Erythroblast (primary cell): ENCODE measurements at regions not wholly inside any gene's neighbourhood (a gene's known extent, or its start where the extent isn't known, plus 50 kb on each side); places are given as distances from the start of the nearest gene placed in this dataset.
A peak's percentile ranks its signal among the peaks of the same experiment; 100 is the strongest.
"Not testable (repeated sequence)": the region's sequence is repeated elsewhere in the genome, so short reads cannot be mapped to it uniquely, and the experiment has no call there.

Experiments used
- DNase-seq, 2 experiments: peaks; one replicate each; lab custom pipeline; 2025; lab: John Stamatoyannopoulos, UW
- GATA1 ChIP-seq: IDR thresholded peaks from 2 replicates; pipeline ENCODE4 v1.6.1; 2011; ENCODE audit warnings: low read depth, mild to moderate bottlenecking, control low read depth, low read length, moderate library complexity
- POLR2A ChIP-seq: IDR thresholded peaks from 2 replicates; pipeline ENCODE4 v1.6.1; 2011; ENCODE audit warnings: mild to moderate bottlenecking, low read length

DNA sequence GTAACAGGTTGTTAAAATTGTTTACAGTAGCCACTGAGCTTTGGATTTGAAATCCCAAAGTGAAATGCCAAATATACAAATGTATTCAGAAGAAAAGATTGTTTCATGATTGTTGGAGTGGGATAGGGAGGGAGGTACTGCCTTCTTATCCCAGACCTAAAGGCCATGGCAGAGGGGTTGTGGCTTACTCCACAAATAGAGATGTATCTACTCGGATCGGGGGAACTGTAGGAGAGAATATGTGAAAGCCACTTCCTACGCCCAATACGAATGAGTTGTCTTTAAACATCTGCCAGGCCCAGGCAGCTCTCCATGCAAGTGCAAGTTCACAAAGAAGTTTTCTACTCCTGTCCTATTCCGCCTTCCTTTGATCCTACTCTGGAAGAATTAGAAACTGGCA, 150.2 kb upstream of the PRSS12 start:
- DNase-seq: not testable (repeated sequence)

DNA sequence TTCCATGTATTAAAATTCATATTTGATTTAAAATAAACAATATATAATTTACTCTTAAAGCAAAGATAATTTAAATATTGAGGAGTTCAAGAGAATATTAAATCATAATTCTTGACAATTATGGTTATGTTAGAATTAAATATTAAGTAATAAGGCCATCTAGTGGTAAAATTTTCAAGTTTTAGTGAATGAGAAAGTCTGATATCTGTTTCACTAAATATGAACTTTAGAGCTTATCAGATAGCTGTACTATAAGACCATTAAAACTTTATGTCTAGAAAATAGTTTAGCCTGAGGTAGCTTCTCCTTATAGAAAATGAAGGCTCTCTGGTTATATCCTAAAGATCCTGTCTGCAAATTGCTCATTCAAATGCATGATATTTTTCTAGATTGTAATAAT, 152.1 kb upstream of the PRSS12 start:
- DNase-seq: not testable (repeated sequence)

DNA sequence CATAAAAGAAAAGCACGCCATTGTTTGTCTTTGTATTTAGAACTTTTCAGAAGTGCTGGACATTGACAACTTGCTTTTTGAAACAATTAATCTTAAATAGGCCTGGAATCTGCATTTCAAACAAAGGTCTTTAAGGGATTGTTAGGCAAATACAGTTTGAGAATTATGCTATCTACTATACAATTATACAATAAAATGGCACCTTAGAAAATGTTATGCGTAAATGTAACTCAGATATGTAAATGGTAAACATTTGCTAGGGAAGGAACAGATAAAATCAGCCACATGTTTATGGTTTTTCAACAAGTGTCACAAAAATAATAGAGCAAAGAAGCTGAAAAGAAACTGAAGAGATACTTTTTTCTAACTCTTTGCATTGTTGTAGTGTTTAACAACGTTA, 152.7 kb upstream of the PRSS12 start:
- DNase-seq: not testable (repeated sequence)

DNA sequence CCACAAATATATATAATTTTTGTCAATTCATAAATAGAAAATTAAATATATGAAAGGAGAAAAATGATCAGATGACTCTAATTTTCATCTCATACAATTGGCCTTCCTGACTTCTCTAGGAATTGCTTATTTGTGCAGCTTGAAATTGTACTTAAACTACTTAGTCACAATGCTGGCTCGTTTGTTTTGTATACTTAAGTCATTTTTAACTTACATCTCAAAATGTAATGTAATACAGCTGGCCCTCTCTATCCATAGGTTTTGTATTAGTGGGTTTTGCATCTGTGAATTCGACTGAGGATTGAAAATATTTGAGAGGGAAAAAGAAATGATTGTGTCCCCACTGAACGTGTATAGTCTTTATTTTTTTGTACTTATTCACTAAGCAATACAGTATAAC, 160.1 kb upstream of the PRSS12 start:
- not testable (repeated sequence) for DNase-seq

DNA sequence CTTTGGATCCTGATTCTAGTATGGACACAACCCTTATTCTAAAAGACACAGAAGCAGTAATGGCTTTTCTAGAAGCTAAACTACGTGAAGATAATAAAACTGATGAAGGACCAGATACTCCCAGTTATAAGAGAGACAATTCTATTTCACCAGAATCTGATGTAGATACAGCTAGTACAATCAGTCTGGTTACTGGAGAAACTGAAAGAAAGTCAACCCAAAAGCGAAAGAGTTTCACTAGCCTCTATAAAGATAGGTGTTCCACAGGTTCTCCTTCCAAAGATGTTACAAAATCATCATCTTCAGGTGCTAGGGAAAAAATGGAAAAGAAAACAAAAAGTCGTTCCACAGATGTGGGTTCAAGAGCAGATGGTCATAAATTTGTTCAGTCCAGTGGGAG, 161.5 kb upstream of the PRSS12 start:
- not testable (repeated sequence) for DNase-seq

DNA sequence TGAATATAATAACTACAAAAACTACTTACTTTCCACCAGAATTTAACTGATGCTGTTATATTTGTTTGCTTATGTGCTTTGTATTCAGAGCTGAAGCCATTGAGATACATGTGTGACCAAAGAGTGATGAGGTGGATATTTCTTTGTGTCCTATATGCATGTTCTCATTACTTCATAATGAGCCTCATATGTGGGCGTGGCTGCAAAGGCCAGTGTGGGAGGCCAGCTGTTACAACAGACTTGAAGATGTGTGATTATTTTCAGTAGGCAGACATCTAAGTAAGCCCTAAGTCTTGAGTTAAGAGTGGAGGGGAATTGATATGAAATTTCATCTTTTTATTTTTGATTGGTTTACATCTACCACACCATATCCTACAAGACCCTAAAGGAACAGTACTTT, 163.3 kb upstream of the PRSS12 start:
- not testable (repeated sequence) for DNase-seq

DNA sequence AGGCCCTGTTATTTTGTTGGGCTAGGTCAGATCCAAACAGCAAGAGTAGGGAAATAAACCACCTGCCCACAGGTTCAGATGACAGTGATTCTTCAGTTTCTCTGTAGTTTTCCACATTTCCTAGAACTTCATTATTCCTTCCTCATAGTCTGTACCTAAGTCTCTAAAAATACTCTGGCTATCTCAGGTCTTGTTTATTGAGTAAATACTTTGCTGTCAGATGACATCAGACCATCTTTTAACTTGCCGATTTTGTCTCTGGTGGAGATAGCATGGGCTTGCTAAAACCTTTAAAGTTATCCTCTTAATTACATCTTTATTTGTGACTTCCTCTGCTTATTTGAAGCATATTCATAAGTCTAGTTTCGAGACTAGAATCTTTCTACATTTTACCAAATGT, 155.1 kb upstream of the METTL14 start:
- DNase-seq: not testable (repeated sequence)

DNA sequence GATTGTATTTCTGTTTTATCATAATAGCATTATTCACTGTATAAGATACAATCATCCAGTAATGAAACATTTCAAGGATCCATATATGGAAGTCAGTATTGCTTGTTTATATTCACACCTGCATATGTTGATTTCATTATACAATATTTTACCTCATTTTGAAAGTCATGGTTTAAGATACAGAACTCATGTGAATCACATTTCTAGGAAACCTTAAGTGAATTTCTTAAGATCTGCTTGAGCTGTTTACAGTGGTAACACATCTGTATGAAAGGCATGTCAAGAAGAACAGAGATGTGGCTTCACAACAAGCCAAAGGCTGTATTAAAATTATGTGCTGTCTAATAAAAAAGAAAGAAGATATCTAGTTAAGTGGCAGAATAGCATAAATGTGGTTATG, 153.2 kb upstream of the METTL14 start:
- not testable (repeated sequence) for DNase-seq

DNA sequence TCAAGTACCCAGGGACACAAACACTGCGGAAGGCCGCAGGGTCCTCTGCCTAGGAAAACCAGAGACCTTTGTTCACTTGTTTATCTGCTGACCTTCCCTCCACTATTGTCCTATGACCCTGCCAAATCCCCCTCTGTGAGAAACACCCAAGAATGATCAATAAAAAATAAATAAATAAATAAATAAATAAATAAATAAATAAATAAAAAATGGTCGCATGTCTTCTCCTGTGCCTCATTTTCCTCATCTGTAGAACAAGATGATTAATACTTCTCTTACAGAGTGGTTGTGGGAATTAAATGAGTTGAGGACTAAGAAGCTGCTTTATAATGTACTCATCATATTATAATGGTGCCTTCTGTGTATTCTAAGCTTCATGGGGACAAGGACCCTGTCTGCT, 149.4 kb upstream of the METTL14 start:
- DNase-seq: not testable (repeated sequence)

DNA sequence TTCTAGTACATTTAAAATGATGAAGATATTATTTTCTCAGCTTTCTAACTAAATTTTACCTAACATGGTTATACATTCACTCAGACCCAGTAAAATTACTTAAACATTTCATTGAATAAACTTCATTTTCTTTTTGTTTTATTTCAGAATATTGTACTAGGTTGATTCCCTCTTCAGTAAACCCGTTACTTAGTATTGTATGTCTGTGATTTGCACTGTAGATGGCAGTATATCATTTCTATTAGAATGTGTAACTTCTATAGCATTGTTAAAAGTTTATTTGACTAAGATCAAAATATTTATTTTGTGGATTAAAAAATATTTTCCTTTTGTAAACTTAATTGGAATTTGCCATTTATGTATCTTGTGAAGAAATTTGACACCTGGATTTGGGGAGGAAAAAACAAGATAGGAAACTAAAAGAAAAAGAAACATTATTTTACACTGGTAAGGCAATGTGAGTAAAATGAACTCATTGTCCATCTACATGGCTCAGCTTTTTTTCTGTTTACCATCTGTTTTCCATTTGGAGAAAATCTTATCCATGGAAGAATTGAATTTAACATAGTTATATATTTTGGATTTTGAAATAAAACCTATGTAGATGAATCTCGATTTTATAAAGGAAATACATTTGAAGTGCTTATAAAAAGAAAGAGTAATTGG, 145.6 kb upstream of the METTL14 start:
- peak; percentile 13 to 16 for DNase-seq

DNA sequence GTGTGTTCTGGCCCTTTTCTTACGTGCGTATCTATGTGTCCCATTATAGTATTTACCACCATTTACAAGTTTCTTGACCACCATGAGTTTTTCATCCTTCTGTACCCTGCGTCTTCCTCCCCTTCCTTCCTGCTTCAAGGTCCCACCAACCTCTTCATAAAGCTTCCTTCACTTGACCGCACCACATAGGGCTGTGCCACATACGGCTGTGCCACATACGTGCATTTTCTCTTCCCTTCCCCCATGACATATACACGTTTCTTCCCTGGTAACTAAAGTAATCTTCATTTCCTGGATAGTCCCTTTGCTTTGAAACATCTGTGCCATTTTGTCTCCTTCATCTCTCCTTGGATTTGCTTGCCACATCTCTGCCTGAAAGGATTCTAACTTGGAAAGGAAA, 128.6 kb upstream of the METTL14 start:
- not testable (repeated sequence) for DNase-seq

DNA sequence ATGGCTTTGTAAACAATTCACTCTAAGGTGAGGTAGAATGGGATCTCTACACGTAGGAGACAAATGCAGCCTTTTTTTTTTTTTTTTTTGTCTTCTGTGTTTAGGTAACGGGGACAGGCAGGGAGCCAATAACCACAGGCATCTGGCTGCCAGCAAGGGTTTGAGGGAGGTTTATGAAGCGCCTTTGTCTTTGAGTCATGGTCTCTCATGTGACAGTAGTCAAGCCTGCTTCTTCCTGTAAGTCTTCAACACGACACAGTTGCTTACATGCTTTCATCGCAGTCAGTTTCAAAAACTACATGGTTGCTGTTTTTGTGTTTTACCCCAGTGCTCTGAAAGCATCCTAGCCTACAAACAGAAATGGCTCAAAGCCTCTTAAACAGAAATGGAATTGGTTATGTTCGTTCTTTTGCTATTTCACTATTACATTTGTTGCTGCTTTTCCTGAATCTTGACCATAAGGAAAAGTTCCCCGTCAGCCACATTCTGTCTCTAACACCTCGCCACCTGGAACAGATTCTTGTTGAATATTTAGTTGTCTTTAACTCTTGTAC, 127.8 kb upstream of the METTL14 start:
- no peak for DNase-seq
- TF ChIP-seq GATA1 (no peak), POLR2A (no peak)

DNA sequence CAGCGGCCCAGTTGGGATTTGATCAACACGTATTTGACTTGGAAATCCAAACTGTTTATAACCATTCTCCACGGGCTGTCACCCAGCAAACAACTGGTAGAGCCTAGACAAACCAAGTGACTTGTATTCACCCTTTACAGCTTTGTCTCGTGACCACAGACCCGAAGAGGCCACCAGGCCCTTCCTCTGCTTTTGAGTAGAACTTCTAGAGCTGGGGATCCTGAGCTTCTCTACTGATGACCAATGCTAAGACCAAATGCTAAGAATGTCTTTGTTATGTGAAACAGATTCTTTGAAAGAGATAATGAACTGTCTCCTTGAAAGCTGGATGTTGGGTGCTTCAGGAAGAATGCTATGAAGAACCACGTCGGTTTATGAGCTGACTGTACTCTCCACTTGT, 127.0 kb upstream of the METTL14 start:
- DNase-seq: not testable (repeated sequence)

DNA sequence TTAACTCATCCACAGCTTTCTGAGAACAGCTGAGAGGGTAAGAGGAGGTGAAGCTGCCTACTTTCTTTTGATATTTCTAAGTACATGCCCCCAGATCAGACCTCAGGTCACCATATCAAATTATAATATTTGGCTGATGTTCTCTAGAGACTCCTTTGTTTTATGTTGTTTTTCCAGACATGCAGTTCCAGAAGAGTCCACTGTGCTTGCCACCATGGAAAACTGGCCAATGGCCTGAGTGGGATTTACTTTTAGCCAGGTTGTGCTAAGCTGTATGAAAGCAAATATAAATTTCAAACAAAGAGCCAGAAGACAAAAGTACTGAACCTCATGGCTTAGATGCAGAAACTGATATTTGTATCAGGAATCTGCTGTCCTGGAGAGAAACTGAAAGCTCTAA, 123.6 kb upstream of the METTL14 start:
- DNase-seq: not testable (repeated sequence)

DNA sequence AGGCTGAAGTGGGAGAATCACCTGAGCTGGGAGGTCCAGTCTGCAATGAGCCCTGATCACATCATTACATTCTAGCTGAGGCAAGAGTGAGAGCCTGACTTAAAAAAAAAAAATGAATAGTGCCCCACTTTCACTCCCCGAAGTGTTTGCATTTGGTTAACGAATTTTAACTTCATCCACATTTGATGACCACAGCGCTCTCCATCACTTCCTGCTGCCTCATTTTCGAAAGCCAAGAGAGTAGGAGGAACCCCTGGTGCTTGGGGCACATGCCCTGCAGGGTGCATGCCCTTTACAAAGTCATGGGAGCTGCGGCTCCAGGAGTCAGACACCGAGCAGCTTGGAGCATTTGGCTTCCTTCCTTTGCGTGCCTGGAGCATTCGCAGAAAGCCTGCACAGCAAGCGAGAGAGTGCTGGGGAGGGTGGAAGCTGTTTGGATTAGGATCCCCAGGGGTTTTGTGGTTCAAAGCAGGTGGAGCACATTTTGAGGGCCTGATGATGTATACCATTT, 119.1 kb upstream of the METTL14 start:
- not testable (repeated sequence) for DNase-seq

DNA sequence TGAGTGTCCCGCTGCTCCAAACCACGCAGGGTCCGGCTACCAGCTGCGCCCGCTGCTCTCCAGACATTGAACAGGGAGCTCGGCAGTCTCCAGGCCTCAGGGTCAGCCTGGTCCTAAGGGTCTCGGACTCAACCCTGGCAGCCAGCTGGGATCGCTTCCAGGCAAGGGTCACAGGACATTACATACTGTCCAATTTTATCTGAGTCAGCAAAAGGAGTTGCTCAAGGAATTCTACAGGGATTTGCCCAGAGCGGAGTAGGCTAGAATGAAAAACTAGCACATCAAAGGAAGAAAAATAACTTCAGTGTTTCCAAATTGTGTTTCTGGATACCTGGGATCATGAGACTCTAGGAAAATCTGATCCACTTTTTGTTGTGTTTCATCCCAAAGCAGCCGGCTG, 112.2 kb upstream of the METTL14 start:
- not testable (repeated sequence) for DNase-seq

DNA sequence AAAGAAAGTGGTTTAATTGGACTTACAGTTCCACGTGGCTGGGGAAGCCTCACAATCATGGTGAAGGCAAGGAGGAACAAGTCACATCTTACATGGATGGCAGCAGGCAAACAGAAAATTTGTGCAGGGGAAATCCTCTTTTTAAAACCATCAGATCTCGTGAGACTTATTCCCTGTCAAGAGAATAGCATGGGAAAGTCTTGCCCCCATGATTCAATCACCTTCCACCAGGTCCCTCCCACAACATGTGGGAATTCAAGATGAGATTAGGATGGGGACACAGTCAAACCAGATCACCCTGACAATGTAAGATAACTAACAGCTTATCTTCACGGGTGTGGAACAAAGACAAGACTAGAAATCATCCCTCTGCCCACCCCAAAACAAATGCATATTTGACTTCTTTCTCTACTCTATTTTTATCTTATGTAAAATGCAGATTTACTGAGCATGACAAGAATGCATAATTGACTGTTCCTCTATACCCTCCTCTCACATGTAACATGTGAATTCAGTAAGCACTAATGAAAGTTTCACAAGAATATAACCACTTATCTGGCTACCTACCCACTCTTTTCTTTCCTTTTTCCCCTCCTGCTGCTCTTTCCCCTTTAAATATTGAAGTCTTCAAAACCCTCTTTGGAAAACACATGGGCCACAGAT, 110.8 kb upstream of the METTL14 start:
- DNase-seq: peak; percentile 24 to 84

DNA sequence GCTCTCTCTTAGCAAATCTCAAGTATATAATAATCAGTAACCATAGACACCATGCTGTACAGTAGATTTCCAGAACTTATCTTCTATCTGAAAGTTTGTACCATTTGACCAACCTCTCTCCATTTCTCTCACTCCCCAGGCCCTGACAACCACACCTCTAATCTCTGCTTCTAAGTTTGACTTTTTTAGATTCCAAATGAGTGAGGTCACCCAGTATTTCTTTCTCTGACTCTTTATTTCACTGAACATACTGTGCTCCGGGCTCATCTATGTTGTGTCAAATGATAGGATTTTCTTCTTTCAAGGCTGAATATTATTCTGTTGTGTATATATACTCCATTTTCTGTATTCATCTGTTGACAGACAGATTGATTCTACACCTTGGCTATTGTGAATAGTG, 110.1 kb upstream of the METTL14 start:
- not testable (repeated sequence) for DNase-seq

DNA sequence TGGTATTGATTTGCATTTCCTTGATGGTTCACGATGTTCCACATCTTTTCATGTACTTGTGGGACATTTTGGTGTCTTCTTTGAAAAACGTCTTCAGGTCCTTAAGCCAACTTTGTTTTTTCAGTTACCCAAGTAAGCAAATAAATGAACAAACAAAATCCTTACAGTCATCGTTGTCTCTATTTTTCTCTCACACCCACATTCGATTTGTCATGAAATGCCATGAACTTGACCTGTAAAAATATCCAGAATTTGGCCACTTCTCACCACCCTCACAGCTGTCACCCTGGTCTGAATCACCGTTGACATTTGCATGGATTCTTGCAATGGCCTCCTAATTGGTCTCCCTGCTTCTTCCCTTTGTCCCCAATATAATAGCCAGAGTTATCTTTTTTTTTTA, 109.5 kb upstream of the METTL14 start:
- DNase-seq: not testable (repeated sequence)

DNA sequence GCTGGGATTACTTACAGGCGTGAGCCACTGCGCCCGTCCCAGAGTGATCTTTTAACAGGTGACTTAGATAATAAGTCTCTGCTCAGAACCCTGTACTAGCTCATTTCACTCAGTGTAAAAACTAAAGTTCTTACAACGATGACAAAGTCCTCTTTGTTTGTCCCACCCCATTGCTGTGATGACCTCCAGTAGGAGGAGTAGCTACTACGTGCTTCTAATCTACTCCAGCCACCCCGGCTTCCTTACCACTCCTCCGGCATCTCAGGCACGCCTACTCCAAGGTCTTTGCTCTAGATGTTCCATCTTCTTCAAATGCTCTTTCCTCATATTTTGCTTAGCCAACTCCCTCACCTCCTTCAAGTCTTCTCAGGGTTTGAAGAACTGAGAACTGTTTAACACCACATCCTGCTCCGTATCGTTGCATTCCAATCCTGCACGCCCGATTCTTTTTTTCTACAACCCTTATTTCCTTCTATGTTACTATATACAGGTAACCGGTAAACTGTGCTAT, 108.4 kb upstream of the METTL14 start:
- DNase-seq: not testable (repeated sequence)
